PC-9 (cell line): ENCODE measurements at regions not wholly inside any gene's neighbourhood (a gene's known extent, or its start where the extent isn't known, plus 50 kb on each side); places are given as distances from the start of the nearest gene placed in this dataset.

Experiments used
- CTCF ChIP-seq: fragments of 200-600 bp; sonication (generic); conservative IDR thresholded peaks from 2 replicates; pipeline ENCODE4 v1.6.1; 2017; ENCODE audit warnings: mixed run types, antibody characterized with exemption, mild to moderate bottlenecking, moderate library complexity
- EZH2 ChIP-seq: fragments of 200-600 bp; sonication (generic); IDR thresholded peaks from 2 replicates; pipeline ENCODE4 v1.8.0; 2017; ENCODE audit warnings: antibody characterized with exemption, low read depth

- TF ChIP-seq CTCF (no peak), EZH2 (no peak)
Measured at GRCh38 chrX:30010471-30010870, 204.9 kb upstream of the MAGEB2 start.
